ENCODE measurements at regions not wholly inside any gene's neighbourhood (a gene's known extent, or its start where the extent isn't known, plus 50 kb on each side); places are given as distances from the start of the nearest gene placed in this dataset.

- Histone ChIP-seq H3K18ac (ENCODE audit: low read depth, low read length) (no peak overlapping the region), H3K27me3 (ENCODE audit: control insufficient read depth, insufficient read depth, low read length) (no peaks in the 10 kb centered on the region), H4K8ac (ENCODE audit: low read depth in 2 of 2, low read length in 2 of 2) (no peak overlapping the region), H3K27ac (ENCODE audit: insufficient read depth, low read length) (no peak overlapping the region), H3K9me3 (ENCODE audit: control insufficient read depth, insufficient read depth, low read length) (no peaks in the 10 kb centered on the region), H3K23ac (ENCODE audit: low read depth, low read length) (no peak overlapping the region), H2AK5ac (ENCODE audit: low read depth, low read length) (no peak overlapping the region), H3K79me1 (ENCODE audit: low read depth in 1 of 2, low read length in 2 of 2) (no peaks in the 10 kb centered on the region), H3K14ac (replicated peaks; ENCODE audit: low read depth, low read length) (no peak overlapping the region), H2BK120ac (ENCODE audit: low read depth, low read length) (no peak overlapping the region), H2BK5ac (ENCODE audit: low read depth, low read length, poor library complexity, severe bottlenecking) (no peak overlapping the region), H4K91ac (ENCODE audit: insufficient read depth, low read depth, low read length) (no peak overlapping the region), H2AK9ac (replicated peaks; ENCODE audit: low read depth, low read length, poor library complexity) (no peak overlapping the region), H3K4me1 (ENCODE audit: control insufficient read depth, insufficient read depth, low read length) (no peaks in the 10 kb centered on the region; the same call in 1 of the 2 replicates), H3K9me1 (ENCODE audit: insufficient read depth, low read length) (no peaks in the 10 kb centered on the region), H4K5ac (ENCODE audit: low read depth, low read length) (no peak overlapping the region), H2AFZ (replicated peaks; ENCODE audit: low read length, poor library complexity) (no peak overlapping the region), H3K4me2 (ENCODE audit: low read depth, low read length) (no peak overlapping the region), H3K9ac (ENCODE audit: low read depth, low read length) (no peak overlapping the region), H3K4me3 (ENCODE audit: insufficient read depth, low read depth, low read length) (no peak overlapping the region), H3K56ac (ENCODE audit: extremely low read depth, insufficient read depth, low read length) (no peak overlapping the region), H2BK20ac (ENCODE audit: low read depth, low read length) (no peak overlapping the region), H3K36me3 (ENCODE audit: control insufficient read depth, insufficient read depth, low read length) (no peaks in the 10 kb centered on the region), H4K20me1 (ENCODE audit: insufficient read depth, low read length) (no peaks in the 10 kb centered on the region), H3K4ac (ENCODE audit: low read depth, low read length) (no peak overlapping the region), H2BK15ac (ENCODE audit: low read depth, low read length) (no peak overlapping the region)
- intact Hi-C loops (cut with micrococcal nuclease), result no loop called here
- dilution Hi-C loops (cut with HindIII; ENCODE audit: low sequenced_read_pairs, unreplicated experiment), result no loop called here
- DNase-seq (no peak), ATAC-seq (ENCODE audit: low read depth) (no peak)
- TF ChIP-seq NFE2L2 (IDR thresholded peaks at IDR 0.05; ENCODE audit: low read depth, low read length) (no peak), CHD1 (IDR thresholded peaks at IDR 0.05; ENCODE audit: low read depth, low read length) (no peak), CEBPB (IDR thresholded peaks at IDR 0.05; ENCODE audit: low read depth, low read length) (no peak), BHLHE40 (IDR thresholded peaks at IDR 0.05; ENCODE audit: low read depth, low read length) (no peak), SMC3 (IDR thresholded peaks at IDR 0.05; ENCODE audit: low read depth, low read length) (no peak), RCOR1 (IDR thresholded peaks at IDR 0.05; ENCODE audit: insufficient replicate concordance, low read length) (no peak), ELK1 (IDR thresholded peaks at IDR 0.05; ENCODE audit: borderline replicate concordance, low read depth, low read length) (no peak), MXI1 (IDR thresholded peaks at IDR 0.05; ENCODE audit: borderline replicate concordance, low read depth, low read length) (no peak), MAFK (IDR thresholded peaks at IDR 0.05; ENCODE audit: low read depth, low read length) (no peak), CTCF (conservative IDR thresholded peaks at IDR 0.05; ENCODE audit: low read depth, low read length) (no peak), POLR2A (IDR thresholded peaks at IDR 0.05; ENCODE audit: low read depth, low read length) (no peak), FOS (IDR thresholded peaks at IDR 0.05; ENCODE audit: low read depth, low read length) (no peak), USF2 (IDR thresholded peaks at IDR 0.05; ENCODE audit: low read depth, low read length) (no peak), MAZ (IDR thresholded peaks at IDR 0.05; ENCODE audit: borderline replicate concordance, low read depth, low read length) (no peak), RAD21 (IDR thresholded peaks at IDR 0.05; ENCODE audit: low read length) (no peak), RFX5 (IDR thresholded peaks at IDR 0.05; ENCODE audit: low read depth, low read length) (no peak)
- WGBS, 2 experiments (ENCODE audit: extremely low coverage in 2 of 2, insufficient read length in 1 of 2), result no CpG with 5 or more reads among the region's 4 CpGs
- ChIA-PET CTCF (no interaction called here), POLR2A (ENCODE audit: unreplicated experiment) (interaction anchor here (0.6 kb wide), 1 partner anchor 1712 kb away, joined by 3 read pairs; no protein-coding TSS in a partner anchor)
- in situ Hi-C loops (cut with MboI; ENCODE audit: low sequenced_read_pairs), result no loop called here
- BruUV-seq (replicated peaks), result no TSS peak
These were observed 604.7 kb upstream of the SALL1 start for GRCh38 chr16:51755577-51756355.

Data from IMR-90 (cell line).